Kidney (tissue), 13 donors: ENCODE measurements at regions not wholly inside any gene's neighbourhood (a gene's known extent, or its start where the extent isn't known, plus 50 kb on each side); places are given as distances from the start of the nearest gene placed in this dataset.

Source experiments
- DNase-seq, 5 donors: peaks; one replicate each; pipeline ENCODE4 v3.0.0-alpha.2; 2013 to 2020
- FAIRE-seq: peaks from 2 replicates; lab custom pipeline; 2012; peaks lifted over from hg19 to GRCh38; lab: Jason Lieb, UNC
- H3K27ac ChIP-seq, 2 donors: one replicate each; pipeline ENCODE4 v1.7.0; 2013; ENCODE audit warnings: low read depth in 2 of 2, low read length in 2 of 2, inconsistent platforms in 1 of 2
- H3K27me3 ChIP-seq: one replicate; pipeline ENCODE4 v1.7.1; 2013; ENCODE audit warnings: low read length, inconsistent platforms; ENCODE audit not compliant: control insufficient read depth, insufficient read depth
- H3K36me3 ChIP-seq, 3 donors: one replicate each; pipeline versions ENCODE4 v1.7.0 to v1.7.1; 2013; ENCODE audit warnings: low read length in 3 of 3, control low read depth in 1 of 3, inconsistent platforms in 1 of 3; ENCODE audit not compliant: insufficient read depth in 3 of 3, control insufficient read depth in 2 of 3
- H3K4me1 ChIP-seq, 3 donors: one replicate each; pipeline versions ENCODE4 v1.7.0 to v1.7.1; 2013; ENCODE audit warnings: low read length in 3 of 3, inconsistent platforms in 1 of 3, low read depth in 1 of 3; ENCODE audit not compliant: control insufficient read depth in 2 of 3, insufficient read depth in 2 of 3
- H3K4me3 ChIP-seq, 3 donors: one replicate each; pipeline versions ENCODE4 v1.7.0 to v1.8.1; 2013; ENCODE audit warnings: low read length in 3 of 3, control low read depth in 1 of 3, inconsistent platforms in 1 of 3
- H3K9ac ChIP-seq, 3 donors: one replicate each; pipeline versions ENCODE4 v1.7.0 to v1.7.1; 2013; ENCODE audit warnings: low read length in 3 of 3, control low read depth in 1 of 3, inconsistent platforms in 1 of 3
- H3K9me3 ChIP-seq, 3 donors: one replicate each; pipeline versions ENCODE4 v1.7.0 to v1.7.1; 2013; ENCODE audit warnings: low read length in 3 of 3, control low read depth in 1 of 3, inconsistent platforms in 1 of 3; ENCODE audit not compliant: control insufficient read depth in 2 of 3, insufficient read depth in 1 of 3
- intact Hi-C: fragments of 100-400 bp; cut with DNase I; formaldehyde crosslinking; loops from one replicate; pipeline ENCODE4 v1.11.1; 2022
- TF ChIP-seq, protein P1 (sequence below): IDR thresholded peaks from 3 replicates; pipeline ENCODE4 v1.5.1; 2012; ENCODE audit warnings: mild to moderate bottlenecking, moderate library complexity, borderline replicate concordance; ENCODE audit not compliant: insufficient read depth; ENCODE audit errors: extremely low read depth
- donor health status: control.
- donor health status: control.
- donor health status: control.
- donor health status: control.
- donor health status: control.
- donor health status: DM: yes; HTN: yes; CAD: no.
- donor health status: Normal renal cell carcinoma (clear cell type).

DNA sequence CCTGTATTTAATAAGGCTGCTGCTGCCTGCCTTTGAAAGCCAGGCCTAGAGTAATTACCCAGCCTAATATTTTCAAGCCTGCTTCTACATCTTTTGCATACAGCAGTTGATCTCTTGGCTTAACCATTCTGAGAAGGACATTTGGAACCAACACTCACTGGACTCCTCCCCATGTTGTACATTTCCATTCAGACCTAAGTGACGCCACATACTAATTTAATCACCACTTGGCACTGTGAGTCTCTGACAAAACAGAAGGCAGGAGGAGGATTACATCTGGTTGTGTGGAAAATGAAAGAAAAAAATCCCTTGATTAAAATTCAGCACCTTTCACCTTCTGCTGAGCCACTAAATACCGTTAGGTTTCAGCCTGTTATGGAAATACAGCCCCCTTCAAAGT is 102.2 kb upstream of the ARRDC4 start:
- intact Hi-C loops = no loop called here
- no peak overlapping the region for H3K27ac ChIP-seq

DNA sequence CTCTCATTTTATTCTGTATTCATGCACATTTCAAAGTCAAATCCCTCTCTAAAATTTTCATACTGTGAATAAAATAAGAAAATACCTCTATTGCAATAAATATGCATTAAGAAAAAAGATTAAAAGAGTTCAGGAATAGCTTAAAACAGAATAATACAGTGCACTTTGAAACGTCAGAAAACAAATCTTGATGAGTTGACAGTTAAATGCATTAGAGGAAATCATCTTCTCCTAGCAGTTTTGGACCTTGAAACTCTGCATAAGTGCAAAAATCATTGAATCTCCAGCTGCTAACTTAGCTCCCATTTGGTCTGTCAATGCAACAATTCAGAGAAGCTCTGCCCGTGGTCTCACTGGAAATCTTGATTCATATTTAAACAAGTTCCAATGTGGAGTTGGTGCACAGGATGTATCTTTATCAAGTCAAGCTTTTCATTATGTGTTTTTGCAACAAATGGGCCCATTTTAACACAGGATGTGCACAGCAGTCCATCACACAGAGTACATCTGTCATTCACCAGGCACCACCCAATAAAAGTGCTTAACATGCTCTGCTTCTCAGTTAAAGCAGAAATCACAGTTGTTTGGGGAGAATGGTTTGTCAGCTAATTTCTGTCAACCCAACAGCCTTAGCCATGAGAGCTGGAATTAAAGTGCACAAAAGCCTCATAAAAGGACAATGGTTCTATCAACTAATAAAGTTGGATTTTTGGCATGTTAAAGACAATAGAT is 98.8 kb upstream of the ARRDC4 start:
- H3K4me3 ChIP-seq = no peak overlapping the region
- no peak overlapping the region for H3K9ac ChIP-seq
- no peaks in the 10 kb centered on the region for H3K4me1 ChIP-seq
- no peak for DNase-seq
- H3K36me3 ChIP-seq = no peaks in the 10 kb centered on the region
- H3K27ac ChIP-seq = no peak overlapping the region
- peaks cover 0 to 3% (median 0%) of the 10 kb centered on the region in 3 donors for H3K9me3 ChIP-seq
- TF ChIP-seq, protein P1, sequence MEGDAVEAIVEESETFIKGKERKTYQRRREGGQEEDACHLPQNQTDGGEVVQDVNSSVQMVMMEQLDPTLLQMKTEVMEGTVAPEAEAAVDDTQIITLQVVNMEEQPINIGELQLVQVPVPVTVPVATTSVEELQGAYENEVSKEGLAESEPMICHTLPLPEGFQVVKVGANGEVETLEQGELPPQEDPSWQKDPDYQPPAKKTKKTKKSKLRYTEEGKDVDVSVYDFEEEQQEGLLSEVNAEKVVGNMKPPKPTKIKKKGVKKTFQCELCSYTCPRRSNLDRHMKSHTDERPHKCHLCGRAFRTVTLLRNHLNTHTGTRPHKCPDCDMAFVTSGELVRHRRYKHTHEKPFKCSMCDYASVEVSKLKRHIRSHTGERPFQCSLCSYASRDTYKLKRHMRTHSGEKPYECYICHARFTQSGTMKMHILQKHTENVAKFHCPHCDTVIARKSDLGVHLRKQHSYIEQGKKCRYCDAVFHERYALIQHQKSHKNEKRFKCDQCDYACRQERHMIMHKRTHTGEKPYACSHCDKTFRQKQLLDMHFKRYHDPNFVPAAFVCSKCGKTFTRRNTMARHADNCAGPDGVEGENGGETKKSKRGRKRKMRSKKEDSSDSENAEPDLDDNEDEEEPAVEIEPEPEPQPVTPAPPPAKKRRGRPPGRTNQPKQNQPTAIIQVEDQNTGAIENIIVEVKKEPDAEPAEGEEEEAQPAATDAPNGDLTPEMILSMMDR = no peak
- H3K27me3 ChIP-seq = no peaks in the 10 kb centered on the region
- intact Hi-C loops = no loop called here
- FAIRE-seq = no peak

More for the DNA sequence above, 102.2 kb upstream of the ARRDC4 start:
- H3K27me3 ChIP-seq = no peaks in the 10 kb centered on the region
- no peak for DNase-seq
- FAIRE-seq = no peak
- no peak overlapping the region for H3K9ac ChIP-seq
- H3K9me3 ChIP-seq = peaks cover 0 to 3% (median 0%) of the 10 kb centered on the region in 3 donors
- no peaks in the 10 kb centered on the region for H3K4me1 ChIP-seq
- H3K4me3 ChIP-seq = no peak overlapping the region
- no peaks in the 10 kb centered on the region for H3K36me3 ChIP-seq
- TF ChIP-seq, protein P1 = no peak

DNA sequence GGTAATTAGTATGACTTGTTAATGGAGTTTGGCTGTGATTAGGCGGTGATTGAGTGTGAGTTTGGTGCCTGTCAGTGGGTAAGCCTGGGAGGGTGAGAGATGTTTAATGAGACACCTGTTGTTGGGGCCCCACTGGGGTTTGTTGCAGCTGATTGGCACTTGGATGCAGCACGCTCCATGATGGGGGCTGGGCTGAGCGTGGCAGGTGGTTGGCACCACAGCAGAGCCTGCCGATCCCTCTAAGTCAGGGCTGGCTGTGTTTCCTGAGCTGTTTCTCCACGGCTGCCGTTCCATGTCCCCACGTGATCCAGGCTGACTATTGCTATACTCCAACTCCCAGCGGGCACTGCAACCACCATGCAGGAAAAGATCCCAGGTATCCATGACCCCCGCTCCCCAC is 93.5 kb upstream of the ARRDC4 start:
- intact Hi-C loops = no loop called here
- H3K9ac ChIP-seq = no peak overlapping the region
- H3K36me3 ChIP-seq = no peaks in the 10 kb centered on the region

More for the DNA sequence above, 93.5 kb upstream of the ARRDC4 start:
- peaks cover 0 to under 1% (median 0%) of the 10 kb centered on the region in 3 donors for H3K9me3 ChIP-seq
- H3K4me3 ChIP-seq = no peak overlapping the region
- no peak overlapping the region for H3K27ac ChIP-seq
- DNase-seq (no peak), FAIRE-seq (no peak)
- TF ChIP-seq, protein P1 = no peak
- no peaks in the 10 kb centered on the region for H3K27me3 ChIP-seq
- no peaks in the 10 kb centered on the region for H3K4me1 ChIP-seq
